ENCODE measurements at regions not wholly inside any gene's neighbourhood (a gene's known extent, or its start where the extent isn't known, plus 50 kb on each side); places are given as distances from the start of the nearest gene placed in this dataset.

GRCh38 chr5:50964746-50965653 is 298.6 kb downstream of the PARP8 start:
- no peak for DNase-seq

- DNase-seq, result no peak
Observed at GRCh38 chr5:50965654-50966375, 299.4 kb downstream of the PARP8 start.

- DNase-seq, result no peak
Observed at GRCh38 chr5:50967009-50967562, 300.6 kb downstream of the PARP8 start.

- DNase-seq, result no peak
Observed at GRCh38 chr5:50967563-50968355, 301.3 kb downstream of the PARP8 start.

GRCh38 chr5:50968356-50969149 is 302.1 kb downstream of the PARP8 start:
- no peak for DNase-seq

- DNase-seq, result no peak
Observed at GRCh38 chr5:50969151-50970031, 303.0 kb downstream of the PARP8 start.

- DNase-seq, result no peak
Observed at GRCh38 chr5:50975840-50976239, 309.4 kb downstream of the PARP8 start.

- no peak for DNase-seq
Observed at GRCh38 chr5:50978924-50979323, 312.5 kb downstream of the PARP8 start.

GRCh38 chr5:50984640-50985039 is 318.2 kb downstream of the PARP8 start:
- no peak for DNase-seq

- DNase-seq, result no peak
Observed at GRCh38 chr5:50990296-50990924, 324.0 kb downstream of the PARP8 start.

GRCh38 chr5:50995285-50995942 is 329.0 kb downstream of the PARP8 start:
- DNase-seq, result no peak

GRCh38 chr5:51001227-51001923 is 334.9 kb downstream of the PARP8 start:
- no peak for DNase-seq

- no peak for DNase-seq
Observed at GRCh38 chr5:51002368-51002767, 335.9 kb downstream of the PARP8 start.

- DNase-seq, result no peak
Observed at GRCh38 chr5:51013036-51013435, 346.6 kb downstream of the PARP8 start.

- DNase-seq, result no peak
Observed at GRCh38 chr5:51018423-51018822, 352.0 kb downstream of the PARP8 start.

GRCh38 chr5:51024263-51024662 is 357.8 kb downstream of the PARP8 start:
- DNase-seq, result no peak

GRCh38 chr5:51027271-51027670 is 356.0 kb upstream of the ISL1 start:
- DNase-seq, result no peak

GRCh38 chr5:51028394-51028793 is 354.9 kb upstream of the ISL1 start:
- no peak for DNase-seq

GRCh38 chr5:51033215-51033614 is 350.0 kb upstream of the ISL1 start:
- no peak for DNase-seq
